ENCODE measurements at regions not wholly inside any gene's neighbourhood (a gene's known extent, or its start where the extent isn't known, plus 50 kb on each side); places are given as distances from the start of the nearest gene placed in this dataset.
"Not testable (repeated sequence)": the region's sequence is repeated elsewhere in the genome, so short reads cannot be mapped to it uniquely, and the experiment has no call there.

GRCh38 chrX:9345957-9346356 is 118.9 kb upstream of the TBL1X start:
- no peak for DNase-seq (ENCODE audit: low spot score)

DNA sequence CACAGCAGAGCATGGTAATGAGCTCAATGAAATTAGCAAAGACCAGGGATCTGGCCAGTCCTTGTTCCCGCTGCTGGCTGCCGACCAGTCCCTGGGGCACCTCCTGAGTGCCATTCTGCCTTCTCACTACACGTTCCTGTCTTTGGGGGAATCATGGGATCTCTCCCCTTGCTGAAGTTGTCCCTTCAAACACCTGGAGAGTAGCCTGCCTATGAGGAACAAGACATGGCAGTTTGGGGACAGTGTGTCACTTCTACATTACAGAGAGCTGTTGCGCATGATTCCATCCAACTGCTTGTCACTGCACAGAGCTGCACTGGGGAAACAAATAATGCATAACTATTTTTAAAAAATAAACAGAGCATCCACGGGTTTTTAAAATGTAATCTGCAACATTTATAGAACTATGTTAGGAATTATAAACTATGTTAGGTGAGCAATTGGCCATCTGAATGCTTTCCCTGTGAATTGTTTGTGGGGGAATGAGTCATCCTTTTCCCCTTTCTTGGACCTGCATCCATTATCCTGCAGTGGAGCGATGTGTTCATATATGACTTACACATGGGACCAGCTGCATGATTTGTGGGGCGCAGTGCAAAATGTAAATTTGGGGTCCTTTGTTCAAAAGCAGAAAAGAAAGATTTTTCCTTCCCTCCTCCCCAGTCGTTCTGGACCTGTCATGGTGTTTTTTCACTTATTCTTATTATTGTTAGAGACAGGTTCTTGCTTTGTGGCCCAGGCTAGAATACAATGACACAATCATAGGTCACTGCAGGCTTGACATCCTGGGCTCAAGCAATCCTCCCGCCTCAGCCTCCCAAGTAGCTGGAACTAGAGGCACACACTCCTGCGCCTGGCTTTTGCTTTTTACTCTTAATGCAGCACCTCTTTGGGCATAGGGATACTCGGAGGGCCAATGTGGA is 115.0 kb upstream of the TBL1X start:
- no peak for DNase-seq (ENCODE audit: low spot score)

DNA sequence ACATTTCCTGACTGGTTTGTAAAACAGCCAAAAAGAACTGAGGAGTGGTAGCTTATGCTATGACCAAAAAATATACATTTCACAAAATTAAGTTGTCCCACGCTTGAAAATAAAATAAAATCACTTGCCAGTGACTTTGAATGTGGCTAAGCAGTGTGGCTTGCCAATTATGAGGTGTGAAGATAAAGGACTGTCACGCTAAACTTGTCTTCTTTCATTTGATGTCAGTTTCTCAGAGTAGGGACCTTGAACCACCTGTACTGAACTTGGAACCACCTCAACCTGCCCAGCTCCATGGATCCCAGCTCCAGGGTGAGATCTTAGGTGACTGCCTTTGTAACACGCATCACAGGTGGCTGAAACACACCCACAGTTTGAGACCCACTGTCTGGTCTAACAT is 113.7 kb upstream of the TBL1X start:
- no peak for DNase-seq (ENCODE audit: low spot score)

DNA sequence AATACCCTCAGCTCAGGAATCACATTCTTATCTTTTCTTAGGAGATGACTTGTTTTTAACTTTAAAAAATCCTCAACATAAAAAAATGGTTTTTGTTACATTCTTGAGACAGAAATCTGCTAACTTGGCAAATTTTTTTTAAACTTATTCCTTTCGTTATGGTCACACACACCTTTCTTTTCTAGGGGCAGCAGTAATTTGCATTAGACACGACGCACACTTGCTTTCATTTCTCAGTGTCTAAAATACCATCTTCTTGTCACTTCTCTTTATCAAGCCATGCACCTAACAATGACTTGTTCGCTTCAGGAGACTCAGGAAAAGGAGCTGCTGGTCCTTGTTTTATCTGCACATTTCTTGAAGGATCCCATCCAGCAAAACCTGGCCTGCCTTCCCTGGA is 112.6 kb upstream of the TBL1X start:
- DNase-seq (ENCODE audit: low spot score), result no peak

- DNase-seq (ENCODE audit: low spot score), result no peak
Observed at GRCh38 chrX:9352694-9353411, 112.0 kb upstream of the TBL1X start.

DNA sequence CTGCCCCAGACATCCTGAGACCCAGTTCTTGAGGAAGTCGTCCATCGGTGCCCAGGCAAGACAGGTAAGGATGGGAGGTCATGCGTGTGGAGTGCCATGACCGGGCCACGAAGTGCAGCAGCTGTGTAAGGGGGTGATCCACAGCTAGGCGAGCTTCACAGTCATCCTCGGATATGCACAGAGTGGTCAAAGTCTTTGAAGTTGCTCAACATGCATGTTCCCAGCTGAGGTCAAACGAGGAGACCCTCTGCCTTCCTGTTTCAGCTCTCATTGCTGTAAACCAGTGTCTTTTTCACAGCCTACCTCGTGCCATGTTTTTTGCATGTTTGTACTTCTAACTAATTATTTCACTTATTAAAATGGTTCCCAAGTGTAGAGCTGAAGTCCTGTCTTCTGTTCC is 109.9 kb upstream of the TBL1X start:
- DNase-seq (ENCODE audit: low spot score), result no peak

DNA sequence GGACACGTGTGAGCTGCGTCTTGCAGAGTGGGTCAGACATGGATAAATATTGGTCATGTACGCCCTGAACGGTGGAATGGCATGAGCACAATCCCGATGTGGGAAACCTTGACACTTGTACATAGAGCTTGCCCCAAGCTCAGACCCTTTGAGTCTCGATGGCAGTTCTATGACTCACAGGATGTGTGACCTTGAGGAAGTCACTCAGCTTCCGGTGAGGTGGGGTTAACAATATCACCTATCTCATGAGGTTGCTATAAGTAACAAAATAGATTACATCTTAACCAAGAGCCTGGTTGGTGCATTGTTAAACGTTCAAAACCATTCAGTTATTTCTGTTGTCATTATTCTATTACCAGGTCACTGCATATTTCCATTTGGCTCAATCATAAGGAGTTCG is 109.1 kb upstream of the TBL1X start:
- no peak for DNase-seq (ENCODE audit: low spot score)

GRCh38 chrX:9356846-9357245 is 108.0 kb upstream of the TBL1X start:
- no peak for DNase-seq (ENCODE audit: low spot score)

DNA sequence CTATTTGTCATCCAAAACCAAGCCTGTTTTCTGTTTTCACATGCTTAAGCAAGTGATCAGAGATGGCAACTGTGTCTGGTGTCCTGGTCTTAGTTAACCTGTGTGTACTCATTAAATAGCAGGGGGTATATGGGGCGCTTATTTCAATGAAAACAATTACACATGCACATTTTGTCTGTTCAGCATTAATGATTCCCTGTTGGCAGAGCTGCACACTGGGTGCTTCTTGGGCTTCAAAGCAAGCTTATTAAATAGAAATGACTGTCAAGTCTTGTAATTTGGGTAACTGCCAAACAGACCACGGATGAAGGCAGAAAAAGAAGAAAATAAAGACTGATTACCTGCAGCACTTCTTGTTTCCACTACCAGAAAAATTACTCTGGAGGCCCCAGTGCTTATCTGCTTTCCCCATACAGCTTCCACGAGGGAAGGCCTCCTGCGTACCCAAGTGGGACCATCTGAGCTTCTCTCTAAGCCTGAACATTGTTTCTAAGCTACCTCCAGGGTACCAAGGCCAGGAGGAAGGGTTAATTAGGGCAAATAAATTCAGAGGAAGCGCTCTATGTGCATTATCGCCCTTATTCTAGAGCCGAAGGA is 107.2 kb upstream of the TBL1X start:
- no peak for DNase-seq (ENCODE audit: low spot score)

DNA sequence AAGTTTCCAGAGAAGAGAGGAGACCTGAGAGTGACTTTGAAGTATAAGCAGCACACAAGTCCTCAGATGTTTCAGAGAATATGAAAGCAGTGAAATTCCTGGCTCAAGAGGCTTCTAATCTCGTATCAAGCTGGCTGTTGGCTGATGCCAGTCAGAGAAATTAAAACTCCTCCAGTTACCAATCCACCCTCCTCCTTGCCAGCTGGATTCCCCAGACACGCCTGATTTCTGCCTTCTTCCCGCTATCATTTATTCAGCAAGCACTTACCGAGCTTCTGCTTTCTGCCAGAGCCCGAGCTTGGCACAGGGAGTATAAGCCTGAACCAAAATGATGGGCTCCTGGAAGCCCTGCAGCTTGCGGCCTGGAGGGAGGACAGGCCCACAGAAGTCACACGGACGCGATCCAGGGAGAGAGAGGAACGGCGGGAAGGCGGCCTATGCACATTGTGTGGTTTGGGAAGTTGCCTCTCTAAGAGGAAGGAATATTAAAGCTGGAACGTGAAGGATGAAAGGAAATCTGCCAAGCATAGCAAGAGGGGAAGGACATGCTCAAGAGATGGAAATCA is 102.4 kb upstream of the TBL1X start:
- no peak for DNase-seq (ENCODE audit: low spot score)

DNA sequence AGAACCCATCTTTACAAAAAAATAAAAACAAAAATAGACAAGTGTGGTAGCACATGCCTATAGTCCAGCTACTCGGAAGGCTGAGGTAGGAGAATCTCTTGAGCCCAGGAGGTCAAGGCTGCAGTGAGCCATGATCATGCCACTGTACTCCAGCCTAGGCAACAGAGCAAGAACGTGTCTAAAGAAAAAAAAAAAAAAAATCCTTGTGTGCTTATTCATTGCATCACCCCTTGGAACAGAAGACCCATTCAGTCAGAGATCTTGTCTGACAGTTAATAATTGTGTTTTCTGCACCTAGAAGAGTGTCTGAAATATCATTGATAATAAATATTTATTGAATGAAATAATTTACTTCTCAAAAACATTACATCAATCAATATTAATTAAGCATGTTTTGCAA is 97.4 kb upstream of the TBL1X start:
- DNase-seq (ENCODE audit: low spot score), result no peak

GRCh38 chrX:9368262-9368661 is 96.6 kb upstream of the TBL1X start:
- no peak for DNase-seq (ENCODE audit: low spot score)

GRCh38 chrX:9369802-9370291 is 95.0 kb upstream of the TBL1X start:
- no peak for DNase-seq (ENCODE audit: low spot score)

DNA sequence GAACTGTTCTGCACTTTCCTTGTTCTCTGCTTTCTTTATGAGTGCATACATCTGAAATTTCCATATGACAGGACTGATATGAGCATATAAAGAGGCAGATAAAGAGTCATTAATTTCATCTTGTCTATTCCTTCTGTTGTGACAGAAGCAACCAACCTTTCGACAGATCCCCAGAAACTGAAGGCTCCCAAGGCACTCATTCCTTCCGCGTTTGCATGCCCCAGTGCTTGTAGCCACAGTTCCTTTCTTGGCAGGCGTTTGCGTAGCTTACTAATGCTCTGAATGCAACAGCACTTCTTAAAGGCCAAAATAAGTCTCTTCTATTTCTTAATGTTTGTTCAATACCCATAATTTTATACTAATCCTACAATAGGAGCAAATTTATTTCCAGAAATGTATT is 94.0 kb upstream of the TBL1X start:
- no peak for DNase-seq (ENCODE audit: low spot score)

DNA sequence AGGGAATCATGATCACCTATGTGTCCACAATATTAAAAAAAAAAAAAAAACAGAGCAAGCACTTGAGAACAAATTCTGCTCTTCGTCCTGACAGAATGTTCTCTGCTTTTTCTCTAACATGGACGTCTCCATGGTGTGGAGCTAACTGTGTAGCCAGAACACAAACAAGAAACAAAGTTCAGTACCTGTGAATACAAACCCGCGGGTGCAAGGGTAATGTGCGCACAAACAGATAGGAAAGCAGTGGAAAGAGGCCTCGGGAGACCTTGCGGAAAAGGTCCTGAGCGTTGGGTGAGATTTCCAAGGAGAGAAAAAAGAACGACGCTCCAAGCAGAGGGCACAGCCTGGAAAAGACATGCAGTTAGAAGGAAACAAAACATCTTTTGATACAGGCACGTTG is 92.0 kb upstream of the TBL1X start:
- no peak for DNase-seq (ENCODE audit: low spot score)

- DNase-seq (ENCODE audit: low spot score), result no peak
Observed at GRCh38 chrX:9373789-9374188, 91.1 kb upstream of the TBL1X start.

DNA sequence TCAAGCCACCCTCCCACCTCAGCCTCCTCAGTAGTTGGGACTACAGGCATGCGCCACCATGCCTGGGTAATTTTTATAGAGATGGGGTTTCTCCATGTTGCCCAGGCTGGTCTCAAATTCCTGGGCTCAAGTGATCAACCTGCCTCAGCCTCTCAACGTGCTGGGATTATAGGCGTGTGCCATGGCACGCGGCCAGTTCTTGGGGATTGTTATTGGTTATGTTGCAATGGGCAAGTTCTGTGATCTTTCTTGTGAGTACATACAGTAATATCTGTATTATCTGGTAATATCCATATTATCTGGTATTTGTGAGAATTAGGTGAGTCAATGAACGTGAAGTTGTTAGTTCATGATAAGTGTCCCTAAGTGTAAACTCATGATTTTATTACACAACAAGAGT is 90.3 kb upstream of the TBL1X start:
- DNase-seq (ENCODE audit: low spot score), result no peak

- DNase-seq (ENCODE audit: low spot score), result no peak
Observed at GRCh38 chrX:9376111-9376510, 88.7 kb upstream of the TBL1X start.

DNA sequence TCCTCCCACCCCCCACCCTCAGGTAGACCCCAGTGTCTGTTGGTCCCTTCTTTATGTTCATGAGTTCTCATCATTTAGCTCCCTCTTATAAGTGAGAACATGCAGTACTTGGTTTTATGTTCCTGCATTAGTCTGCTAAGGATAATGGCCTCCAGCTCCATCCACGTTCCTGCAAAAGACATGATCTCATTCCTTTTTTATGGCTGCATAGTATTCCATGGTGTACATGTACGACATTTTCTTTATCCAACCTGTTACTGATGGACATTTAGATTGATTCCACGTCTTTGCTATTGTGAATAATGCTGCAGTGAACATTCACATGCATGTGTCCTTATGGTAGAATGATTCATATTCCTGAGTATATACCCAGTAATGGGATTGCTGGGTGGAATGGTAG is 87.6 kb upstream of the TBL1X start:
- DNase-seq (ENCODE audit: low spot score), result not testable (repeated sequence)

GRCh38 chrX:9378980-9379696 is 85.7 kb upstream of the TBL1X start:
- no peak for DNase-seq (ENCODE audit: low spot score)

DNA sequence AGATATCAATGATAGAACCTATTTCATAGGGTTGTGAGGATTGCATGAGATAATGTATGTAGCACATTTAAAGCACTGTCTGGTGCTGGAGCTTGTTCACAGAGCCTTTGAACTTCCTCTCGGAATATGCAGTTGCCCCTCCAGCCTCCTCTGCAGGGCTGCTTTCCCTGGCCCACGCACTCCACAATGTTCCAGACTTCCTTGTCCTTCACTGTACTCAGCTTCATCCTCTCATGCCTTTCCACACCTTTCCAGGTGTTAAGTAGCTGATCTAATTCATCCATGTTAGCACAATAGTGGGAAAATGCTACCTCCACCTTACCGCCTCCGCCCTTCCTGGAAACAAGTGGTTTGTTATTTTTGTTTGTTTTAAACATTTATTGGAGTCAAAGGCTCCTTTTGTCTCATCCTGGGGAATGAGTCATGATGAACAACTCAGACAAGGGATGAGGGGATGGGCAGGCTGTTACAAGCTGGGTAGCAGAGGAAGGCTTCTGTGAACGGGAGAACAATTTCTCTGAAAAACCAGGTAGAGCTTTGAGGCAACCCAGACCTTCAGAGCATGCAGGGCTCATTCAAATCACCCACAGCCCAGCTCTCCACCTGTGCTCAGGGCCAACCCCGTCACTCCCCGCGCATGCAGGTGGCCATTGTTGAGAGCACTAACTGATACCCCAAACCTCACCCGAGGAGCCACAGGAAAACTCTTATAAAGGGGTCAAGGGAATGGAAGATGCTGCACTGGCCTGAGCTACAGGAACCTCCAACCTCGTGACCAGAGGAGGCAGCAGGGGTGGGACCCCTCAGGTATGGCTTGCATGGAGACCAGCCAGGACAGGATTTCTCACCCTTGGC is 84.9 kb upstream of the TBL1X start:
- peak; percentile 32 for DNase-seq (ENCODE audit: low spot score)

Measured in AG08396 (cell line).